ENCODE measurements at regions not wholly inside any gene's neighbourhood (a gene's known extent, or its start where the extent isn't known, plus 50 kb on each side); places are given as distances from the start of the nearest gene placed in this dataset.

- H3K9me3 ChIP-seq (ENCODE audit: low read depth, low read length) = no peaks in the 10 kb centered on the region
- no peaks in the 10 kb centered on the region for H3K79me2 ChIP-seq (ENCODE audit: insufficient read depth, low read length)
- H2AFZ ChIP-seq (ENCODE audit: low read length) = no peak overlapping the region
- no peaks in the 10 kb centered on the region for H3K4me1 ChIP-seq (ENCODE audit: insufficient read depth, low read length)
- H3K4me2 ChIP-seq (ENCODE audit: insufficient read depth, low read length) = no peak overlapping the region
- H3K4me3 ChIP-seq (ENCODE audit: insufficient read depth, low read length) = no peak overlapping the region
- no peaks in the 10 kb centered on the region for H3K36me3 ChIP-seq (ENCODE audit: insufficient read depth, low read length)
- TF ChIP-seq CTCF (IDR thresholded peaks at IDR 0.05; ENCODE audit: extremely low read depth, low read depth, low read length) = no peak
- no peaks in the 10 kb centered on the region for H3K27me3 ChIP-seq (ENCODE audit: insufficient read depth, low read length)
- H4K20me1 ChIP-seq (ENCODE audit: insufficient read depth, low read length) = no peaks in the 10 kb centered on the region
- no peak for DNase-seq (ENCODE audit: insufficient read length, low spot score, missing footprints)
- no peak overlapping the region for H3K27ac ChIP-seq (ENCODE audit: low read depth, low read length)
Measured at GRCh38 chr2:104254017-104254416, 599.9 kb upstream of the POU3F3 start.

GRCh38 chr2:104262714-104263113 lies 591.2 kb upstream of the POU3F3 start:
- no peaks in the 10 kb centered on the region for H3K36me3 ChIP-seq (ENCODE audit: insufficient read depth, low read length)
- H3K4me1 ChIP-seq (ENCODE audit: insufficient read depth, low read length) = no peaks in the 10 kb centered on the region
- no peaks in the 10 kb centered on the region for H3K27me3 ChIP-seq (ENCODE audit: insufficient read depth, low read length)
- no peak overlapping the region for H3K27ac ChIP-seq (ENCODE audit: low read depth, low read length)
- H3K4me2 ChIP-seq (ENCODE audit: insufficient read depth, low read length) = no peak overlapping the region
- H4K20me1 ChIP-seq (ENCODE audit: insufficient read depth, low read length) = no peaks in the 10 kb centered on the region
- H3K9me3 ChIP-seq (ENCODE audit: low read depth, low read length) = peaks cover 5% of the 10 kb centered on the region
- H2AFZ ChIP-seq (ENCODE audit: low read length) = no peak overlapping the region
- no peak for DNase-seq (ENCODE audit: insufficient read length, low spot score, missing footprints)
- H3K79me2 ChIP-seq (ENCODE audit: insufficient read depth, low read length) = no peaks in the 10 kb centered on the region
- no peak overlapping the region for H3K4me3 ChIP-seq (ENCODE audit: insufficient read depth, low read length)
- no peak for TF ChIP-seq CTCF (IDR thresholded peaks at IDR 0.05; ENCODE audit: extremely low read depth, low read depth, low read length)

GRCh38 chr2:104279646-104280045 lies 574.3 kb upstream of the POU3F3 start:
- H3K4me2 ChIP-seq (ENCODE audit: insufficient read depth, low read length) = no peak overlapping the region
- no peak overlapping the region for H3K4me3 ChIP-seq (ENCODE audit: insufficient read depth, low read length)
- H3K79me2 ChIP-seq (ENCODE audit: insufficient read depth, low read length) = no peaks in the 10 kb centered on the region
- no peaks in the 10 kb centered on the region for H3K36me3 ChIP-seq (ENCODE audit: insufficient read depth, low read length)
- no peak for DNase-seq (ENCODE audit: insufficient read length, low spot score, missing footprints)
- no peaks in the 10 kb centered on the region for H3K27me3 ChIP-seq (ENCODE audit: insufficient read depth, low read length)
- H3K27ac ChIP-seq (ENCODE audit: low read depth, low read length) = no peak overlapping the region
- no peak overlapping the region for H2AFZ ChIP-seq (ENCODE audit: low read length)
- H4K20me1 ChIP-seq (ENCODE audit: insufficient read depth, low read length) = no peaks in the 10 kb centered on the region
- no peak for TF ChIP-seq CTCF (IDR thresholded peaks at IDR 0.05; ENCODE audit: extremely low read depth, low read depth, low read length)
- no peaks in the 10 kb centered on the region for H3K4me1 ChIP-seq (ENCODE audit: insufficient read depth, low read length)
- H3K9me3 ChIP-seq (ENCODE audit: low read depth, low read length) = no peaks in the 10 kb centered on the region

GRCh38 chr2:104280216-104280615 lies 573.7 kb upstream of the POU3F3 start:
- H2AFZ ChIP-seq (ENCODE audit: low read length) = no peak overlapping the region
- DNase-seq (ENCODE audit: insufficient read length, low spot score, missing footprints) = no peak
- TF ChIP-seq CTCF (IDR thresholded peaks at IDR 0.05; ENCODE audit: extremely low read depth, low read depth, low read length) = no peak

More at GRCh38 chr2:104280216-104280615, 573.7 kb upstream of the POU3F3 start:
- H3K36me3 ChIP-seq (ENCODE audit: insufficient read depth, low read length) = no peaks in the 10 kb centered on the region
- no peak overlapping the region for H3K27ac ChIP-seq (ENCODE audit: low read depth, low read length)
- H3K9me3 ChIP-seq (ENCODE audit: low read depth, low read length) = no peaks in the 10 kb centered on the region
- no peak overlapping the region for H3K4me3 ChIP-seq (ENCODE audit: insufficient read depth, low read length)
- H3K79me2 ChIP-seq (ENCODE audit: insufficient read depth, low read length) = no peaks in the 10 kb centered on the region
- no peaks in the 10 kb centered on the region for H3K27me3 ChIP-seq (ENCODE audit: insufficient read depth, low read length)
- H3K4me1 ChIP-seq (ENCODE audit: insufficient read depth, low read length) = no peaks in the 10 kb centered on the region
- no peaks in the 10 kb centered on the region for H4K20me1 ChIP-seq (ENCODE audit: insufficient read depth, low read length)
- no peak overlapping the region for H3K4me2 ChIP-seq (ENCODE audit: insufficient read depth, low read length)
